ENCODE measurements at regions not wholly inside any gene's neighbourhood (a gene's known extent, or its start where the extent isn't known, plus 50 kb on each side); places are given as distances from the start of the nearest gene placed in this dataset.

DNA sequence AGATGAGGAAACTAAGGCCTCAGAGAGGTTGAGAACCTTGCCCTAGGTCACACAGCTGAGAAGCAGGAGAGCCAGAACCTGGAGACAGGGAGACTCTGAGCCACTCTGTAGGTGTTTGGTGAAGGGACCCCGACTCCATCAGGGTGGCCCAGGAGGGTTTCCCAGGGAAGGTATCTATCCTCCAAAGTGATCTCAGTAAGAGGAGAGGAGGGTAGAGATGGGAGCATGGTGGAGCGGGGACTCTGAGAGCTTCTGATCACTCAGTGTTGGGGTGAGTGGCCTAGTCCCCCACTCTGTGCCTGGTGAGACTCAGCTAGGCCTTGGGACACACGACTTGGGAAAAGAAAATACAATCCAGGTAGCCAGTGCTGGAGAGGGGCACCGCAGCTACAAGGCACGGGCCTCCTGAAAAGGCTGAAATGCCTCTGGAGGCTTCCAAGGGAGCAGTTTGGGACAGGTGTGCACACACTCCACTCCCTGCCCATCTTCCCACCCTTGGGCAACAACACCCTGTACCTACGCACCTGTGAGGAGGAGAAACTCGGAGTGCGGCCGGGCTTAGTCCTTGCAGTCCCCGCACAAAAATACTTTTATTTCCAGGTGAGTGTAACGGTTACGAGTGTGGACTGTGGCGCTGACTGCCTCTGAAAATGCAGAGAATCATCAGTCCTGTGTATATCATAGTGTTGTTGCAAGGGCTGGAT lies 80.8 kb downstream of the CAMK2N1 start:
- DNase-seq = no peak

Measured in anterior cingulate cortex (tissue), 58 donors.